HUES48 (cell line): ENCODE measurements at regions not wholly inside any gene's neighbourhood (a gene's known extent, or its start where the extent isn't known, plus 50 kb on each side); places are given as distances from the start of the nearest gene placed in this dataset.
"Not testable (repeated sequence)": the region's sequence is repeated elsewhere in the genome, so short reads cannot be mapped to it uniquely, and the experiment has no call there.

Experiments
- H3K27ac ChIP-seq: one replicate; pipeline ENCODE4 v1.7.0; 2013; ENCODE audit warnings: low read depth, low read length, inconsistent platforms
- H3K27me3 ChIP-seq: 2 replicates; pipeline ENCODE4 v1.6.1; 2013; ENCODE audit warnings: mild to moderate bottlenecking, low read length; ENCODE audit not compliant: control insufficient read depth, insufficient read depth
- H3K36me3 ChIP-seq: 2 replicates; pipeline ENCODE4 v1.6.1; 2013; ENCODE audit warnings: low read length; ENCODE audit not compliant: control insufficient read depth, insufficient read depth
- H3K4me1 ChIP-seq: 2 replicates; pipeline ENCODE4 v1.6.1; 2013; ENCODE audit warnings: mild to moderate bottlenecking, low read length; ENCODE audit not compliant: control insufficient read depth, insufficient read depth
- H3K4me3 ChIP-seq: 2 replicates; pipeline ENCODE4 v1.5.1; 2013; ENCODE audit warnings: mild to moderate bottlenecking, low read depth, low read length
- H3K9ac ChIP-seq: 2 replicates; pipeline ENCODE4 v1.6.1; 2013; ENCODE audit warnings: mild to moderate bottlenecking, low read depth, low read length, moderate library complexity
- H3K9me3 ChIP-seq: 2 replicates; pipeline ENCODE4 v1.6.1; 2013; ENCODE audit warnings: low read length; ENCODE audit not compliant: control insufficient read depth, insufficient read depth

- Histone ChIP-seq H3K27me3 (no peaks in the 10 kb centered on the region), H3K9me3 (no peaks in the 10 kb centered on the region), H3K4me1 (peaks cover 23% of the 10 kb centered on the region; the same call in 1 of the 2 replicates), H3K36me3 (no peaks in the 10 kb centered on the region), H3K27ac (no peak overlapping the region), H3K9ac (no peak overlapping the region), H3K4me3 (no peak overlapping the region)
Measured at GRCh38 chr12:92061061-92061460, 84.6 kb downstream of the BTG1 start.

- Histone ChIP-seq H3K36me3 (no peaks in the 10 kb centered on the region), H3K9me3 (no peaks in the 10 kb centered on the region), H3K9ac (no peak overlapping the region), H3K4me3 (no peak overlapping the region), H3K27ac (no peak overlapping the region), H3K27me3 (no peaks in the 10 kb centered on the region), H3K4me1 (peaks cover 18% of the 10 kb centered on the region; the same call in 1 of the 2 replicates)
Measured at GRCh38 chr12:92059960-92060359, 85.7 kb downstream of the BTG1 start.

GRCh38 chr12:92058664-92059063 is 87.0 kb downstream of the BTG1 start:
- H3K36me3 ChIP-seq: no peaks in the 10 kb centered on the region
- H3K4me1 ChIP-seq: peaks cover 16% of the 10 kb centered on the region; the same call in 1 of the 2 replicates
- no peak overlapping the region for H3K4me3 ChIP-seq
- no peak overlapping the region for H3K27ac ChIP-seq
- H3K9ac ChIP-seq: no peak overlapping the region
- no peaks in the 10 kb centered on the region for H3K9me3 ChIP-seq
- no peaks in the 10 kb centered on the region for H3K27me3 ChIP-seq

GRCh38 chr12:92056756-92057155 is 88.9 kb downstream of the BTG1 start:
- not testable (repeated sequence) for H3K4me3 ChIP-seq, H3K27me3 ChIP-seq, H3K9me3 ChIP-seq, H3K36me3 ChIP-seq, H3K27ac ChIP-seq, H3K9ac ChIP-seq, H3K4me1 ChIP-seq

- Histone ChIP-seq H3K4me3 (no peak overlapping the region), H3K9me3 (no peaks in the 10 kb centered on the region), H3K27me3 (no peaks in the 10 kb centered on the region), H3K4me1 (no peaks in the 10 kb centered on the region), H3K9ac (no peak overlapping the region), H3K36me3 (no peaks in the 10 kb centered on the region), H3K27ac (no peak overlapping the region)
Measured at GRCh38 chr12:92056290-92056689, 89.4 kb downstream of the BTG1 start.

GRCh38 chr12:92055877-92056276 is 89.8 kb downstream of the BTG1 start:
- H3K27ac ChIP-seq: no peak overlapping the region
- H3K27me3 ChIP-seq: no peaks in the 10 kb centered on the region
- no peaks in the 10 kb centered on the region for H3K9me3 ChIP-seq
- H3K9ac ChIP-seq: no peak overlapping the region
- H3K36me3 ChIP-seq: no peaks in the 10 kb centered on the region
- H3K4me3 ChIP-seq: no peak overlapping the region
- no peaks in the 10 kb centered on the region for H3K4me1 ChIP-seq

GRCh38 chr12:92051441-92051840 is 94.2 kb downstream of the BTG1 start:
- H3K27ac ChIP-seq: no peak overlapping the region
- H3K27me3 ChIP-seq: no peaks in the 10 kb centered on the region
- H3K9ac ChIP-seq: no peak overlapping the region
- no peak overlapping the region for H3K4me3 ChIP-seq
- no peaks in the 10 kb centered on the region for H3K9me3 ChIP-seq
- H3K36me3 ChIP-seq: no peaks in the 10 kb centered on the region
- H3K4me1 ChIP-seq: no peaks in the 10 kb centered on the region

GRCh38 chr12:92049403-92049802 is 96.2 kb downstream of the BTG1 start:
- Histone ChIP-seq H3K27ac (no peak overlapping the region), H3K27me3 (no peaks in the 10 kb centered on the region), H3K36me3 (no peaks in the 10 kb centered on the region), H3K9me3 (no peaks in the 10 kb centered on the region), H3K9ac (no peak overlapping the region), H3K4me3 (no peak overlapping the region), H3K4me1 (no peaks in the 10 kb centered on the region)

- no peaks in the 10 kb centered on the region for H3K27me3 ChIP-seq
- no peak overlapping the region for H3K27ac ChIP-seq
- no peak overlapping the region for H3K9ac ChIP-seq
Measured at GRCh38 chr12:92047393-92047826, 98.2 kb downstream of the BTG1 start.

GRCh38 chr12:92046557-92047392 is 98.9 kb downstream of the BTG1 start:
- H3K27me3 ChIP-seq: no peaks in the 10 kb centered on the region
- H3K27ac ChIP-seq: no peak overlapping the region
- no peak overlapping the region for H3K4me3 ChIP-seq
- no peaks in the 10 kb centered on the region for H3K36me3 ChIP-seq
- no peaks in the 10 kb centered on the region for H3K4me1 ChIP-seq
- no peaks in the 10 kb centered on the region for H3K9me3 ChIP-seq
- H3K9ac ChIP-seq: no peak overlapping the region

More at GRCh38 chr12:92047393-92047826, 98.2 kb downstream of the BTG1 start:
- H3K9me3 ChIP-seq: no peaks in the 10 kb centered on the region
- H3K36me3 ChIP-seq: no peaks in the 10 kb centered on the region
- H3K4me3 ChIP-seq: no peak overlapping the region
- H3K4me1 ChIP-seq: no peaks in the 10 kb centered on the region

- Histone ChIP-seq H3K27me3 (no peaks in the 10 kb centered on the region), H3K27ac (no peak overlapping the region), H3K9ac (no peak overlapping the region), H3K4me3 (no peak overlapping the region), H3K36me3 (no peaks in the 10 kb centered on the region), H3K4me1 (no peaks in the 10 kb centered on the region), H3K9me3 (no peaks in the 10 kb centered on the region)
Measured at GRCh38 chr12:92045852-92046251, 99.8 kb downstream of the BTG1 start.
